Stimulated activated CD8-positive, alpha-beta memory T cell treated with anti-CD3 and anti-CD28 coated beads, Interleukin-2, amount 100 ng/mL, for 1 hour (primary cell): ENCODE measurements at regions not wholly inside any gene's neighbourhood (a gene's known extent, or its start where the extent isn't known, plus 50 kb on each side); places are given as distances from the start of the nearest gene placed in this dataset.
A peak's percentile ranks its signal among the peaks of the same experiment; 100 is the strongest.

Experiments
- DNase-seq, 2 donors: peaks; one replicate each; pipeline ENCODE4 v3.0.0-alpha.2; 2020; ENCODE audit warnings: low read depth in 2 of 2

GRCh38 chr14:49999146-49999761, 106.4 kb downstream of the ARF6 start:
- peak; percentile 49 to 58 for DNase-seq

- DNase-seq: no peak
These were observed 107.0 kb downstream of the ARF6 start for GRCh38 chr14:49999826-50000379.

- DNase-seq: peak; percentile 54 to 59
These were observed 107.7 kb downstream of the ARF6 start for GRCh38 chr14:50000380-50001150.

- DNase-seq: peak in 1 of 2 donors; percentile 51
These were observed 108.5 kb downstream of the ARF6 start for GRCh38 chr14:50001151-50001998.

- DNase-seq: peak in 1 of 2 donors; percentile 46
These were observed 109.4 kb downstream of the ARF6 start for GRCh38 chr14:50001999-50002925.

GRCh38 chr14:50002926-50003212, 110.0 kb downstream of the ARF6 start:
- DNase-seq: no peak

GRCh38 chr14:50003213-50004021, 110.5 kb downstream of the ARF6 start:
- peak; percentile 52 to 63 for DNase-seq

- DNase-seq: no peak
These were observed 110.2 kb downstream of the VCPKMT start for GRCh38 chr14:50006141-50006540.

GRCh38 chr14:50007123-50007903, 109.1 kb downstream of the VCPKMT start:
- DNase-seq: no peak

GRCh38 chr14:50008562-50008961, 107.8 kb downstream of the VCPKMT start:
- DNase-seq: no peak

- DNase-seq: no peak
These were observed 107.4 kb downstream of the VCPKMT start for GRCh38 chr14:50008974-50009373.

- DNase-seq: no peak
These were observed 105.6 kb downstream of the VCPKMT start for GRCh38 chr14:50010752-50011151.

GRCh38 chr14:50011242-50011641, 105.1 kb downstream of the VCPKMT start:
- no peak for DNase-seq

GRCh38 chr14:50012644-50013043, 103.7 kb downstream of the VCPKMT start:
- DNase-seq: no peak

GRCh38 chr14:50013198-50013918, 103.0 kb downstream of the VCPKMT start:
- DNase-seq: no peak

- no peak for DNase-seq
These were observed 102.4 kb downstream of the VCPKMT start for GRCh38 chr14:50013934-50014333.

- DNase-seq: no peak
These were observed 101.5 kb downstream of the VCPKMT start for GRCh38 chr14:50014809-50015430.

GRCh38 chr14:50015716-50016115, 100.7 kb downstream of the VCPKMT start:
- DNase-seq: no peak
